ENCODE measurements at regions not wholly inside any gene's neighbourhood (a gene's known extent, or its start where the extent isn't known, plus 50 kb on each side); places are given as distances from the start of the nearest gene placed in this dataset.

GRCh38 chr16:59405802-59406201 is 671.7 kb upstream of the GOT2 start:
- no peak for DNase-seq (ENCODE audit: low read depth)
- TF ChIP-seq CTCF (IDR thresholded peaks at IDR 0.05; ENCODE audit: insufficient read depth, low read depth, low read length): no peak
- no peak overlapping the region for H3K4me3 ChIP-seq (ENCODE audit: low read depth, low read length)

- no peak for TF ChIP-seq CTCF (IDR thresholded peaks at IDR 0.05; ENCODE audit: insufficient read depth, low read depth, low read length)
- H3K4me3 ChIP-seq (ENCODE audit: low read depth, low read length): no peak overlapping the region
- no peak for DNase-seq (ENCODE audit: low read depth)
Measured at GRCh38 chr16:59404509-59404908, 670.4 kb upstream of the GOT2 start.

GRCh38 chr16:59400830-59401229 is 666.7 kb upstream of the GOT2 start:
- TF ChIP-seq CTCF (IDR thresholded peaks at IDR 0.05; ENCODE audit: insufficient read depth, low read depth, low read length): no peak
- no peak for DNase-seq (ENCODE audit: low read depth)
- no peak overlapping the region for H3K4me3 ChIP-seq (ENCODE audit: low read depth, low read length)

GRCh38 chr16:59397638-59398037 is 663.5 kb upstream of the GOT2 start:
- H3K4me3 ChIP-seq (ENCODE audit: low read depth, low read length): no peak overlapping the region
- TF ChIP-seq CTCF (IDR thresholded peaks at IDR 0.05; ENCODE audit: insufficient read depth, low read depth, low read length): no peak
- DNase-seq (ENCODE audit: low read depth): no peak

GRCh38 chr16:59394526-59394925 is 660.4 kb upstream of the GOT2 start:
- no peak for TF ChIP-seq CTCF (IDR thresholded peaks at IDR 0.05; ENCODE audit: insufficient read depth, low read depth, low read length)
- DNase-seq (ENCODE audit: low read depth): no peak
- H3K4me3 ChIP-seq (ENCODE audit: low read depth, low read length): no peak overlapping the region

GRCh38 chr16:59392911-59393310 is 658.8 kb upstream of the GOT2 start:
- no peak for DNase-seq (ENCODE audit: low read depth)
- no peak overlapping the region for H3K4me3 ChIP-seq (ENCODE audit: low read depth, low read length)
- TF ChIP-seq CTCF (IDR thresholded peaks at IDR 0.05; ENCODE audit: insufficient read depth, low read depth, low read length): no peak

- H3K4me3 ChIP-seq (ENCODE audit: low read depth, low read length): no peak overlapping the region
- no peak for DNase-seq (ENCODE audit: low read depth)
- TF ChIP-seq CTCF (IDR thresholded peaks at IDR 0.05; ENCODE audit: insufficient read depth, low read depth, low read length): no peak
Measured at GRCh38 chr16:59391617-59392364, 657.7 kb upstream of the GOT2 start.

Measured in fibroblast of villous mesenchyme (primary cell).